H1 (cell line): ENCODE measurements at regions not wholly inside any gene's neighbourhood (a gene's known extent, or its start where the extent isn't known, plus 50 kb on each side); places are given as distances from the start of the nearest gene placed in this dataset.

Source experiments
- KDM1A ChIP-seq: fragments of 200-600, 300-600 bp; sonication (generic); IDR thresholded peaks from 2 replicates; pipeline ENCODE4 v1.7.1; 2016; ENCODE audit warnings: mild to moderate bottlenecking, low read length, borderline replicate concordance
- SIN3A ChIP-seq, 2 experiments: IDR thresholded peaks in 1 of 2; conservative IDR thresholded peaks in 1 of 2; 2 replicates each; pipeline ENCODE4 v1.6.1; 2011 to 2012; ENCODE audit warnings: low read length in 2 of 2, improper control_type of control experiment in 1 of 2, low read depth in 1 of 2, mild to moderate bottlenecking in 1 of 2
- SP4 ChIP-seq: IDR thresholded peaks from 2 replicates; pipeline ENCODE4 v1.6.1; 2012; ENCODE audit warnings: low read length, inconsistent platforms
- TCF12 ChIP-seq: IDR thresholded peaks from 2 replicates; pipeline ENCODE4 v1.6.1; 2011; ENCODE audit warnings: low read depth, mild to moderate bottlenecking, low read length
- TEAD4 ChIP-seq: IDR thresholded peaks from 2 replicates; pipeline ENCODE4 v1.6.1; 2012; ENCODE audit warnings: low read depth, low read length, inconsistent platforms, mixed read lengths

DNA sequence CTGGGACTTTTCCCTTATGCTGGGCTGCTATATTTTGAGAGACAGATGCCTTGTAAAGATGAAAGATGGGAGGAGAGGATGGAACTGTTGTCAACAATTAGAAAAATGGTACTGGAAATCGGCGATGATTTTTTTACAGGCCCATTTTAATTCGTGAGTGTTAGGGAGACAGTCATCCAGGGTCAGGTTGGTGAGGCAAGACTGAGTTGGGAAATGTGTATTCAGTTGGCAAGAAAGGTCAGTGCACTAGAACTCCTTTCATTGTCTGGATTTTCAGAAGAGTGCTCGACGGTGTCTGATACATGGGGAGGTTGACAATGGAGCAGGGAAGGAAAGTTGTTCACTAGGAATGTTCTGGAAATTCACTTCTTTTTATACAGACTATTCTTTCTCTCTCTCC lies 394.4 kb downstream of the QKI start (continued):
- no peak for TF ChIP-seq KDM1A
- no peak for TF ChIP-seq SIN3A (conservative IDR thresholded peaks at IDR 0.05 in 1 of 2, IDR thresholded peaks at IDR 0.05 in 1 of 2; ENCODE audit: low read depth in 1 of 2, low read length in 2 of 2)
- no peak for TF ChIP-seq SP4
- TF ChIP-seq TCF12, result no peak
- no peak for TF ChIP-seq TEAD4
